ENCODE measurements at regions not wholly inside any gene's neighbourhood (a gene's known extent, or its start where the extent isn't known, plus 50 kb on each side); places are given as distances from the start of the nearest gene placed in this dataset.

GRCh38 chr11:21704539-21704938, 488.3 kb upstream of the ANO5 start:
- H3K4me1 ChIP-seq (ENCODE audit: insufficient read depth, low read length) = no peaks in the 10 kb centered on the region
- intact Hi-C loops (cut with DNase I, micrococcal nuclease) = no loop called here
- no peaks in the 10 kb centered on the region for H3K27me3 ChIP-seq (ENCODE audit: control insufficient read depth in 1 of 2, insufficient read depth in 2 of 2, low read length in 2 of 2)
- TF ChIP-seq CTCF (IDR thresholded peaks at IDR 0.05) = no peak
- H3K4me3 ChIP-seq (ENCODE audit: low read length) = no peak overlapping the region
- no peak overlapping the region for H3K4me3 Mint-ChIP-seq
- no peak overlapping the region for H3K27ac Mint-ChIP-seq
- ChIA-PET POLR2A (no interaction called here), CTCF (no interaction called here)
- no peaks in the 10 kb centered on the region for H3K9me3 ChIP-seq (ENCODE audit: control insufficient read depth in 1 of 2, insufficient read depth in 1 of 2, low read length in 2 of 2)
- H3K27ac ChIP-seq (ENCODE audit: low read depth in 1 of 2, low read length in 2 of 2) = no peak overlapping the region
- DNase-seq (no peak), ATAC-seq (ENCODE audit: poor library complexity) (no peak)
- no peaks in the 10 kb centered on the region for H3K27me3 Mint-ChIP-seq
- H3K9me3 Mint-ChIP-seq = peaks cover 3% of the 10 kb centered on the region
- H3K36me3 Mint-ChIP-seq (ENCODE audit: low read depth) = no peaks in the 10 kb centered on the region
- no peaks in the 10 kb centered on the region for H3K36me3 ChIP-seq (ENCODE audit: insufficient read depth, low read length)
- no peaks in the 10 kb centered on the region for H3K4me1 Mint-ChIP-seq (ENCODE audit: low read depth)

DNA sequence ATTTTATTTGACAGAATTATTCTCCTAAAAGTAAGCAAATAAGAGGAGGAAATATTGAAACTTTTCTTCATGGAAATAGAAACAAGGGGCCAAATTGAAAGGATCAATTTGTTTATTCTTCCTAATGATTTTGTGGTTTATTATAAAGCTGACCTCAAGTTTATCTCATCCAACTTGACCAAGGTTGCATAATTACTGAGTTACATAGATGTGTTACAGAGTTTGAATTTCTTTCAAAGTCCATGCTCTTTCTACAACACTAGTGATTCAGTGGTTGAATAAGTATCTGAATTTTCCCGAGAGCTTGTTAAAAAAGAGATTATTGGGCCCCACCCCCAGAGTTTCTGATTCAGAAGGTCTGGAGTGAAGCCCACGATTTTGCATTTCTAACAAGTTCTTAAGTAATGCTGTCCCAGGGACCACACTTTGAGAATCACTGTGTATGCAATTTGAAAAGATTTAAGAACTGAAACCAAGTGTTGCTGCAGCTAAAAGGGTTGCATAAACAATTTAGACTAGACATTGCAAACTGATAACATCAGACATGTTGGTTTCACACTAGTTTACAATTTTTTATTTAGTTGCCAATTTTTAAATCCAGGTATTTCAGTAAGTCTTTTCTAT, 485.7 kb upstream of the ANO5 start:
- Histone ChIP-seq H3K27me3 (ENCODE audit: control insufficient read depth in 1 of 2, insufficient read depth in 2 of 2, low read length in 2 of 2) (no peaks in the 10 kb centered on the region), H3K27ac (ENCODE audit: low read depth in 1 of 2, low read length in 2 of 2) (no peak overlapping the region), H3K4me1 (ENCODE audit: insufficient read depth, low read length) (no peaks in the 10 kb centered on the region), H3K4me3 (ENCODE audit: low read length) (no peak overlapping the region), H3K9me3 (ENCODE audit: control insufficient read depth in 1 of 2, insufficient read depth in 1 of 2, low read length in 2 of 2) (no peaks in the 10 kb centered on the region), H3K36me3 (ENCODE audit: insufficient read depth, low read length) (no peaks in the 10 kb centered on the region)
- Mint-ChIP-seq H3K4me3 (no peak overlapping the region), H3K27me3 (no peaks in the 10 kb centered on the region), H3K9me3 (peaks cover 3% of the 10 kb centered on the region), H3K36me3 (ENCODE audit: low read depth) (no peaks in the 10 kb centered on the region), H3K4me1 (ENCODE audit: low read depth) (no peaks in the 10 kb centered on the region), H3K27ac (no peak overlapping the region)
- no peak for ATAC-seq (ENCODE audit: poor library complexity)
- TF ChIP-seq CTCF (IDR thresholded peaks at IDR 0.05) = no peak
- ChIA-PET CTCF (no interaction called here), POLR2A (no interaction called here)
- intact Hi-C loops (cut with DNase I, micrococcal nuclease) = no loop called here
- DNase-seq = no peak

- Mint-ChIP-seq H3K4me1 (ENCODE audit: low read depth) (no peaks in the 10 kb centered on the region), H3K4me3 (no peak overlapping the region), H3K27ac (no peak overlapping the region), H3K27me3 (no peaks in the 10 kb centered on the region), H3K9me3 (peaks cover 6% of the 10 kb centered on the region), H3K36me3 (ENCODE audit: low read depth) (no peaks in the 10 kb centered on the region)
- TF ChIP-seq CTCF (IDR thresholded peaks at IDR 0.05) = no peak
- ChIA-PET CTCF (interaction anchor here (0.9 kb wide), 1 partner anchor 74 kb away, joined by 3 read pairs; no protein-coding TSS in a partner anchor), POLR2A (no interaction called here)
- H3K9me3 ChIP-seq (ENCODE audit: control insufficient read depth in 1 of 2, insufficient read depth in 1 of 2, low read length in 2 of 2) = peaks cover 0 to 5% of the 10 kb centered on the region in 2 experiments
- H3K36me3 ChIP-seq (ENCODE audit: insufficient read depth, low read length) = no peaks in the 10 kb centered on the region
- intact Hi-C loops (cut with DNase I, micrococcal nuclease) = no loop called here
- no peak overlapping the region for H3K4me3 ChIP-seq (ENCODE audit: low read length)
- no peaks in the 10 kb centered on the region for H3K4me1 ChIP-seq (ENCODE audit: insufficient read depth, low read length)
- H3K27ac ChIP-seq (ENCODE audit: low read depth in 1 of 2, low read length in 2 of 2) = no peak overlapping the region
- DNase-seq (no peak), ATAC-seq (ENCODE audit: poor library complexity) (no peak)
- H3K27me3 ChIP-seq (ENCODE audit: control insufficient read depth in 1 of 2, insufficient read depth in 2 of 2, low read length in 2 of 2) = no peaks in the 10 kb centered on the region
These were observed 482.1 kb upstream of the ANO5 start for GRCh38 chr11:21710809-21711208.

Data from CD4-positive, alpha-beta T cell (primary cell).